Head of caudate nucleus (tissue), 42 donors: ENCODE measurements at regions not wholly inside any gene's neighbourhood (a gene's known extent, or its start where the extent isn't known, plus 50 kb on each side); places are given as distances from the start of the nearest gene placed in this dataset.
"Not testable (repeated sequence)": the region's sequence is repeated elsewhere in the genome, so short reads cannot be mapped to it uniquely, and the experiment has no call there.

Experiments used
- DNase-seq, 42 donors: peaks; one replicate each; pipeline versions ENCODE4 v3.0.0 to v3.0.0-alpha.2; 2020 to 2021; ENCODE audit warnings: mixed read lengths in 7 of 42
- intact Hi-C: fragments of 100-400 bp; cut with DNase I; formaldehyde crosslinking; loops from one replicate; pipeline ENCODE4 v1.15.0; 2022

- intact Hi-C loops = no loop called here
- peak in 4 of 42 donors; percentile 5 to 33 (median 12) for DNase-seq
Measured at GRCh38 chrX:437661-438390, 51.1 kb upstream of the PPP2R3B start.

GRCh38 chrX:439241-439640 is 52.5 kb upstream of the PPP2R3B start:
- intact Hi-C loops = no loop called here
- DNase-seq = peak in 1 of 42 donors; percentile 25

- intact Hi-C loops = no loop called here
- DNase-seq = no peak
Measured at GRCh38 chrX:439719-440118, 53.0 kb upstream of the PPP2R3B start.

- intact Hi-C loops = no loop called here
Measured at GRCh38 chrX:440636-441035, 53.9 kb upstream of the PPP2R3B start.

GRCh38 chrX:443536-444210 is 57.0 kb upstream of the PPP2R3B start:
- DNase-seq = peak in 1 of 42 donors; percentile 7
- intact Hi-C loops = no loop called here

More at GRCh38 chrX:440636-441035, 53.9 kb upstream of the PPP2R3B start:
- DNase-seq = peak in 1 of 42 donors; percentile 13

GRCh38 chrX:444305-444704 is 57.6 kb upstream of the PPP2R3B start:
- intact Hi-C loops = no loop called here
- DNase-seq = no peak

- peak in 2 of 42 donors; percentile 10 to 21 for DNase-seq
- intact Hi-C loops = no loop called here
Measured at GRCh38 chrX:445727-446126, 59.0 kb upstream of the PPP2R3B start.

- peak in 2 of 42 donors; percentile 29 to 35 for DNase-seq
- intact Hi-C loops = no loop called here
Measured at GRCh38 chrX:446245-446644, 59.5 kb upstream of the PPP2R3B start.

- intact Hi-C loops = no loop called here
- peak in 2 of 42 donors; percentile 2 to 37 for DNase-seq
Measured at GRCh38 chrX:447052-447451, 60.3 kb upstream of the PPP2R3B start.

- intact Hi-C loops, DNase-seq: not testable (repeated sequence)
Measured at GRCh38 chrX:451750-452149, 65.0 kb upstream of the PPP2R3B start.

- intact Hi-C loops = no loop called here
- DNase-seq = no peak
Measured at GRCh38 chrX:452598-452997, 65.9 kb upstream of the PPP2R3B start.

GRCh38 chrX:454514-454913 is 67.8 kb upstream of the PPP2R3B start:
- intact Hi-C loops, DNase-seq: not testable (repeated sequence)

- intact Hi-C loops = no loop called here
- DNase-seq = peak in 1 of 42 donors; percentile 3
Measured at GRCh38 chrX:455199-455598, 68.5 kb upstream of the PPP2R3B start.

- intact Hi-C loops = no loop called here
- DNase-seq = peak in 1 of 42 donors; percentile 18
Measured at GRCh38 chrX:455673-456072, 69.0 kb upstream of the PPP2R3B start.

- intact Hi-C loops = no loop called here
Measured at GRCh38 chrX:456146-456545, 69.4 kb upstream of the PPP2R3B start.

GRCh38 chrX:456551-457291 is 70.0 kb upstream of the PPP2R3B start:
- intact Hi-C loops = no loop called here
- DNase-seq = peak in 1 of 42 donors; percentile 9

More at GRCh38 chrX:456146-456545, 69.4 kb upstream of the PPP2R3B start:
- no peak for DNase-seq

GRCh38 chrX:457292-457679 is 70.6 kb upstream of the PPP2R3B start:
- intact Hi-C loops = no loop called here
- no peak for DNase-seq

- DNase-seq = peak in 1 of 42 donors; percentile 40
- intact Hi-C loops = no loop called here
Measured at GRCh38 chrX:458631-459061, 71.9 kb upstream of the PPP2R3B start.

GRCh38 chrX:459611-460010 is 72.9 kb upstream of the PPP2R3B start:
- intact Hi-C loops = no loop called here
- DNase-seq = peak in 1 of 42 donors; percentile 23

GRCh38 chrX:460116-460515 is 73.4 kb upstream of the PPP2R3B start:
- no peak for DNase-seq
- intact Hi-C loops = no loop called here
